GM23338 (cell line): ENCODE measurements at regions not wholly inside any gene's neighbourhood (a gene's known extent, or its start where the extent isn't known, plus 50 kb on each side); places are given as distances from the start of the nearest gene placed in this dataset.
"Not testable (repeated sequence)": the region's sequence is repeated elsewhere in the genome, so short reads cannot be mapped to it uniquely, and the experiment has no call there.

ENCODE experiments used
- ATAC-seq: fragments of 200-7000 bp; cut with Tn5 transposase; 3 replicates; pipeline ENCODE4 v1.9.1; 2020
- DNase-seq: peaks from one replicate; pipeline ENCODE4 v3.0.0-alpha.2; 2015; ENCODE audit warnings: low spot score
- H2AFZ ChIP-seq: fragments of 200-600 bp; sonication (generic); 2 replicates; pipeline ENCODE4 v1.8.0; 2016; ENCODE audit warnings: antibody characterized with exemption, mild to moderate bottlenecking, moderate library complexity
- H3F3A ChIP-seq: fragments of 200-600 bp; sonication (generic); replicated peaks from 2 replicates; pipeline ENCODE4 v1.8.0; 2017; ENCODE audit warnings: antibody characterized with exemption, mixed run types, low read depth
- H3K27ac ChIP-seq: fragments of 200-600 bp; sonication (generic); 2 replicates; pipeline ENCODE4 v1.6.1; 2016; ENCODE audit warnings: low read depth
- H3K27me3 ChIP-seq: fragments of 200-600 bp; sonication (generic); 2 replicates; pipeline ENCODE4 v1.8.0; 2016; ENCODE audit warnings: mild to moderate bottlenecking, mixed run types, moderate library complexity; ENCODE audit not compliant: insufficient read depth
- H3K36me3 ChIP-seq: fragments of 200-600 bp; sonication (generic); 2 replicates; pipeline ENCODE4 v1.8.0; 2016; ENCODE audit warnings: mild to moderate bottlenecking; ENCODE audit not compliant: insufficient read depth
- H3K4me1 ChIP-seq: fragments of 200-600 bp; sonication (generic); 2 replicates; pipeline ENCODE4 v1.8.0; 2016; ENCODE audit warnings: mild to moderate bottlenecking, moderate library complexity; ENCODE audit not compliant: insufficient read depth
- H3K4me2 ChIP-seq: fragments of 200-600 bp; sonication (generic); 2 replicates; pipeline ENCODE4 v1.7.1; 2017; ENCODE audit warnings: mixed run types
- H3K4me3 ChIP-seq: fragments of 200-600 bp; sonication (generic); 2 replicates; pipeline ENCODE4 v1.6.1; 2016; ENCODE audit warnings: mixed run types
- H3K79me2 ChIP-seq: fragments of 200-600 bp; sonication (generic); replicated peaks from 2 replicates; pipeline ENCODE4 v1.8.0; 2017; ENCODE audit warnings: mild to moderate bottlenecking; ENCODE audit not compliant: insufficient read depth
- H3K9me2 ChIP-seq: fragments of 200-600 bp; sonication (generic); 2 replicates; pipeline ENCODE4 v1.8.0; 2017; ENCODE audit not compliant: insufficient read depth
- H4K20me1 ChIP-seq: fragments of 200-600 bp; sonication (generic); replicated peaks from 2 replicates; pipeline ENCODE4 v1.8.0; 2017; ENCODE audit warnings: mild to moderate bottlenecking; ENCODE audit not compliant: insufficient read depth
- H3K27ac Mint-ChIP-seq: 2 replicates; pipeline ENCODE4 v1.8.0; 2020; ENCODE audit warnings: inconsistent platforms, mild to moderate bottlenecking, moderate library complexity, mixed read lengths
- H3K27me3 Mint-ChIP-seq: 3 replicates; pipeline ENCODE4 v1.8.0; 2022; ENCODE audit warnings: low read depth, mild to moderate bottlenecking, moderate library complexity, mixed read lengths, inconsistent platforms; ENCODE audit not compliant: insufficient read depth, poor library complexity
- H3K36me3 Mint-ChIP-seq: 3 replicates; pipeline ENCODE4 v1.8.0; 2021; ENCODE audit warnings: low read depth, mild to moderate bottlenecking, inconsistent platforms, moderate library complexity, mixed read lengths
- H3K4me1 Mint-ChIP-seq: 3 replicates; pipeline ENCODE4 v1.8.0; 2020; ENCODE audit warnings: mild to moderate bottlenecking, inconsistent platforms, mixed read lengths
- H3K4me3 Mint-ChIP-seq: 3 replicates; pipeline ENCODE4 v1.8.0; 2021; ENCODE audit warnings: moderate library complexity, mild to moderate bottlenecking, inconsistent platforms, mixed read lengths
- H3K9me3 Mint-ChIP-seq: 3 replicates; pipeline ENCODE4 v1.8.0; 2020; ENCODE audit warnings: moderate library complexity, mild to moderate bottlenecking, inconsistent platforms, mixed read lengths
- EZH2 ChIP-seq: fragments of 200-600 bp; sonication (generic); IDR thresholded peaks from one replicate; pipeline ENCODE4 v1.8.0; 2017; ENCODE audit warnings: antibody characterized with exemption, mild to moderate bottlenecking, low read depth; ENCODE audit not compliant: unreplicated experiment
- EZH2phosphoT487 ChIP-seq: fragments of 200-600 bp; sonication (generic); IDR thresholded peaks from one replicate; pipeline ENCODE4 v1.8.1; 2018; ENCODE audit warnings: antibody characterized with exemption; ENCODE audit not compliant: unreplicated experiment
- JUNB ChIP-seq: IDR thresholded peaks from one replicate; pipeline ENCODE4 v1.6.1; 2016; ENCODE audit warnings: antibody characterized with exemption; ENCODE audit not compliant: unreplicated experiment
- NANOG ChIP-seq: IDR thresholded peaks from 2 replicates; pipeline ENCODE4 v1.6.1; 2016; ENCODE audit warnings: antibody characterized with exemption, borderline replicate concordance
- ZNF114 ChIP-seq: fragments of 250-450 bp; sonication (Bioruptor Pico); IDR thresholded peaks from 2 replicates; pipeline ENCODE4 v1.5.0; 2020; ENCODE audit warnings: mild to moderate bottlenecking, moderate library complexity
- ZNF331 ChIP-seq: fragments of 250-450 bp; sonication (Bioruptor Pico); IDR thresholded peaks from 2 replicates; pipeline ENCODE4 v1.5.0; 2020; ENCODE audit warnings: low read depth, mild to moderate bottlenecking, moderate library complexity
- TF ChIP-seq, protein P1 (sequence below): fragments of 250-450 bp; sonication (Bioruptor Pico); IDR thresholded peaks from 2 replicates; pipeline ENCODE4 v1.5.0; 2020; ENCODE audit warnings: mild to moderate bottlenecking, moderate library complexity
- TF ChIP-seq, protein P2 (sequence below): IDR thresholded peaks from one replicate; pipeline ENCODE4 v1.6.1; 2018; ENCODE audit warnings: antibody characterized with exemption; ENCODE audit not compliant: unreplicated experiment
- TF ChIP-seq, protein P3 (sequence below): IDR thresholded peaks from 2 replicates; pipeline ENCODE4 v1.6.1; 2016; ENCODE audit warnings: antibody characterized with exemption

DNA sequence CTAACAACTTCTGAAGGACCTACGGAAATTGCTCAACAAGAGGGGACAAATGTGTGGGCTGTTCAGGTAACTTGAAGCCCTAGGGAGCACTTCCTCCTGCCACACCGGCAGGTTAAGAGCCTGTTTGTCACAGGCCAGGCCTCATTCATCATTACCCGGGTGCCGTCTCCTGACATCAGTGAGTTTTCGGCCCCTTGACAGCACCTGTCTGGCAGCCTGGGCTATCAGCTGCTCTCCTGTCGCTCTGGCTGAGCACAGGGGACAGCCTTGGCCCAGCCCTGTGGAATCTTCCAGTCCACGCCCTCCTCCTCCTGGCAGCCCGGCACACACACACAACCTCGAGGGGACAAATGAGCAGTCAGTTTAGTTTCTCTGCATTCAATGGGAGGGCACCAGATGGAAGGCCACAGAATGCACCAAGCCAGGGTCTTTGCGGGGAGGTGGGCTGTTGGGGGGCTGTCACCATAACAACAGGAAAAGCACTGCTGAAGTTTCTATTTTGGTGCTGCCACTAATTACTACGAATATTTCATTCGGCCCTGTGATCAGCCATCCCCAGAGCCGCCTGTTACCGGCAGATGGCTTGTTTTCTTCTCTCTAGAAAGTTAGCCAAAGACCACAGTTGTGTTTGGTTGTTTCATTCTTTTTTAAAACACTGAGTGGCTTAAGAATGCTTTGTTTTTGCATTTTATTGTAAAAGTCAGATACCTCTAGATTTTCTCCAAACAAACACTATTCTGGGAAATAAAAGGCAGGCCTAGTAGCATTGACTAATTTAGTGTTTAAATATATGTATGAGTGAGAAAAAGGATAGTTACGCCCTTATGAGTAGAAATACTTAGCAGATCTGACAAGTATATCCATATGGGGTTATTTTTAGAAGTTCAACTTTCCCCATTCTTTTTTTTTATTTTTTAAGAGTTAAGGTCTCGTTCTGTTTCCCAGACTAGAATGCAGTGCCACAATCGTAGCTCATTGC is 189.9 kb upstream of the NDUFV2 start (continued):
- TF ChIP-seq, protein P1, sequence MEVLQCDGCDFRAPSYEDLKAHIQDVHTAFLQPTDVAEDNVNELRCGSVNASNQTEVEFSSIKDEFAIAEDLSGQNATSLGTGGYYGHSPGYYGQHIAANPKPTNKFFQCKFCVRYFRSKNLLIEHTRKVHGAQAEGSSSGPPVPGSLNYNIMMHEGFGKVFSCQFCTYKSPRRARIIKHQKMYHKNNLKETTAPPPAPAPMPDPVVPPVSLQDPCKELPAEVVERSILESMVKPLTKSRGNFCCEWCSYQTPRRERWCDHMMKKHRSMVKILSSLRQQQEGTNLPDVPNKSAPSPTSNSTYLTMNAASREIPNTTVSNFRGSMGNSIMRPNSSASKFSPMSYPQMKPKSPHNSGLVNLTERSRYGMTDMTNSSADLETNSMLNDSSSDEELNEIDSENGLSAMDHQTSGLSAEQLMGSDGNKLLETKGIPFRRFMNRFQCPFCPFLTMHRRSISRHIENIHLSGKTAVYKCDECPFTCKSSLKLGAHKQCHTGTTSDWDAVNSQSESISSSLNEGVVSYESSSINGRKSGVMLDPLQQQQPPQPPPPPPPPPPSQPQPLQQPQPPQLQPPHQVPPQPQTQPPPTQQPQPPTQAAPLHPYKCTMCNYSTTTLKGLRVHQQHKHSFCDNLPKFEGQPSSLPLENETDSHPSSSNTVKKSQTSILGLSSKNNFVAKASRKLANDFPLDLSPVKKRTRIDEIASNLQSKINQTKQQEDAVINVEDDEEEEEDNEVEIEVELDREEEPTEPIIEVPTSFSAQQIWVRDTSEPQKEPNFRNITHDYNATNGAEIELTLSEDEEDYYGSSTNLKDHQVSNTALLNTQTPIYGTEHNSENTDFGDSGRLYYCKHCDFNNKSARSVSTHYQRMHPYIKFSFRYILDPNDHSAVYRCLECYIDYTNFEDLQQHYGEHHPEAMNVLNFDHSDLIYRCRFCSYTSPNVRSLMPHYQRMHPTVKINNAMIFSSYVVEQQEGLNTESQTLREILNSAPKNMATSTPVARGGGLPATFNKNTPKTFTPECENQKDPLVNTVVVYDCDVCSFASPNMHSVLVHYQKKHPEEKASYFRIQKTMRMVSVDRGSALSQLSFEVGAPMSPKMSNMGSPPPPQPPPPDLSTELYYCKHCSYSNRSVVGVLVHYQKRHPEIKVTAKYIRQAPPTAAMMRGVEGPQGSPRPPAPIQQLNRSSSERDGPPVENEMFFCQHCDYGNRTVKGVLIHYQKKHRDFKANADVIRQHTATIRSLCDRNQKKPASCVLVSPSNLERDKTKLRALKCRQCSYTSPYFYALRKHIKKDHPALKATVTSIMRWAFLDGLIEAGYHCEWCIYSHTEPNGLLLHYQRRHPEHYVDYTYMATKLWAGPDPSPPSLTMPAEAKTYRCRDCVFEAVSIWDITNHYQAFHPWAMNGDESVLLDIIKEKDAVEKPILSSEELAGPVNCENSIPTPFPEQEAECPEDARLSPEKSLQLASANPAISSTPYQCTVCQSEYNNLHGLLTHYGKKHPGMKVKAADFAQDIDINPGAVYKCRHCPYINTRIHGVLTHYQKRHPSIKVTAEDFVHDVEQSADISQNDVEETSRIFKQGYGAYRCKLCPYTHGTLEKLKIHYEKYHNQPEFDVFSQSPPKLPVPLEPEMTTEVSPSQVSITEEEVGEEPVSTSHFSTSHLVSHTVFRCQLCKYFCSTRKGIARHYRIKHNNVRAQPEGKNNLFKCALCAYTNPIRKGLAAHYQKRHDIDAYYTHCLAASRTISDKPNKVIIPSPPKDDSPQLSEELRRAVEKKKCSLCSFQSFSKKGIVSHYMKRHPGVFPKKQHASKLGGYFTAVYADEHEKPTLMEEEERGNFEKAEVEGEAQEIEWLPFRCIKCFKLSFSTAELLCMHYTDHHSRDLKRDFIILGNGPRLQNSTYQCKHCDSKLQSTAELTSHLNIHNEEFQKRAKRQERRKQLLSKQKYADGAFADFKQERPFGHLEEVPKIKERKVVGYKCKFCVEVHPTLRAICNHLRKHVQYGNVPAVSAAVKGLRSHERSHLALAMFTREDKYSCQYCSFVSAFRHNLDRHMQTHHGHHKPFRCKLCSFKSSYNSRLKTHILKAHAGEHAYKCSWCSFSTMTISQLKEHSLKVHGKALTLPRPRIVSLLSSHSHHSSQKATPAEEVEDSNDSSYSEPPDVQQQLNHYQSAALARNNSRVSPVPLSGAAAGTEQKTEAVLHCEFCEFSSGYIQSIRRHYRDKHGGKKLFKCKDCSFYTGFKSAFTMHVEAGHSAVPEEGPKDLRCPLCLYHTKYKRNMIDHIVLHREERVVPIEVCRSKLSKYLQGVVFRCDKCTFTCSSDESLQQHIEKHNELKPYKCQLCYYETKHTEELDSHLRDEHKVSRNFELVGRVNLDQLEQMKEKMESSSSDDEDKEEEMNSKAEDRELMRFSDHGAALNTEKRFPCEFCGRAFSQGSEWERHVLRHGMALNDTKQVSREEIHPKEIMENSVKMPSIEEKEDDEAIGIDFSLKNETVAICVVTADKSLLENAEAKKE: no peak
- TF ChIP-seq EZH2phosphoT487 (no peak), ZNF114 (no peak), NANOG (no peak), EZH2 (no peak), ZNF331 (CRISPR knock-in tag) (no peak), JUNB (no peak)
- TF ChIP-seq, protein P2, sequence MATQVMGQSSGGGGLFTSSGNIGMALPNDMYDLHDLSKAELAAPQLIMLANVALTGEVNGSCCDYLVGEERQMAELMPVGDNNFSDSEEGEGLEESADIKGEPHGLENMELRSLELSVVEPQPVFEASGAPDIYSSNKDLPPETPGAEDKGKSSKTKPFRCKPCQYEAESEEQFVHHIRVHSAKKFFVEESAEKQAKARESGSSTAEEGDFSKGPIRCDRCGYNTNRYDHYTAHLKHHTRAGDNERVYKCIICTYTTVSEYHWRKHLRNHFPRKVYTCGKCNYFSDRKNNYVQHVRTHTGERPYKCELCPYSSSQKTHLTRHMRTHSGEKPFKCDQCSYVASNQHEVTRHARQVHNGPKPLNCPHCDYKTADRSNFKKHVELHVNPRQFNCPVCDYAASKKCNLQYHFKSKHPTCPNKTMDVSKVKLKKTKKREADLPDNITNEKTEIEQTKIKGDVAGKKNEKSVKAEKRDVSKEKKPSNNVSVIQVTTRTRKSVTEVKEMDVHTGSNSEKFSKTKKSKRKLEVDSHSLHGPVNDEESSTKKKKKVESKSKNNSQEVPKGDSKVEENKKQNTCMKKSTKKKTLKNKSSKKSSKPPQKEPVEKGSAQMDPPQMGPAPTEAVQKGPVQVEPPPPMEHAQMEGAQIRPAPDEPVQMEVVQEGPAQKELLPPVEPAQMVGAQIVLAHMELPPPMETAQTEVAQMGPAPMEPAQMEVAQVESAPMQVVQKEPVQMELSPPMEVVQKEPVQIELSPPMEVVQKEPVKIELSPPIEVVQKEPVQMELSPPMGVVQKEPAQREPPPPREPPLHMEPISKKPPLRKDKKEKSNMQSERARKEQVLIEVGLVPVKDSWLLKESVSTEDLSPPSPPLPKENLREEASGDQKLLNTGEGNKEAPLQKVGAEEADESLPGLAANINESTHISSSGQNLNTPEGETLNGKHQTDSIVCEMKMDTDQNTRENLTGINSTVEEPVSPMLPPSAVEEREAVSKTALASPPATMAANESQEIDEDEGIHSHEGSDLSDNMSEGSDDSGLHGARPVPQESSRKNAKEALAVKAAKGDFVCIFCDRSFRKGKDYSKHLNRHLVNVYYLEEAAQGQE: no peak
- TF ChIP-seq, protein P3, sequence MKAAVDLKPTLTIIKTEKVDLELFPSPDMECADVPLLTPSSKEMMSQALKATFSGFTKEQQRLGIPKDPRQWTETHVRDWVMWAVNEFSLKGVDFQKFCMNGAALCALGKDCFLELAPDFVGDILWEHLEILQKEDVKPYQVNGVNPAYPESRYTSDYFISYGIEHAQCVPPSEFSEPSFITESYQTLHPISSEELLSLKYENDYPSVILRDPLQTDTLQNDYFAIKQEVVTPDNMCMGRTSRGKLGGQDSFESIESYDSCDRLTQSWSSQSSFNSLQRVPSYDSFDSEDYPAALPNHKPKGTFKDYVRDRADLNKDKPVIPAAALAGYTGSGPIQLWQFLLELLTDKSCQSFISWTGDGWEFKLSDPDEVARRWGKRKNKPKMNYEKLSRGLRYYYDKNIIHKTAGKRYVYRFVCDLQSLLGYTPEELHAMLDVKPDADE: no peak

DNA sequence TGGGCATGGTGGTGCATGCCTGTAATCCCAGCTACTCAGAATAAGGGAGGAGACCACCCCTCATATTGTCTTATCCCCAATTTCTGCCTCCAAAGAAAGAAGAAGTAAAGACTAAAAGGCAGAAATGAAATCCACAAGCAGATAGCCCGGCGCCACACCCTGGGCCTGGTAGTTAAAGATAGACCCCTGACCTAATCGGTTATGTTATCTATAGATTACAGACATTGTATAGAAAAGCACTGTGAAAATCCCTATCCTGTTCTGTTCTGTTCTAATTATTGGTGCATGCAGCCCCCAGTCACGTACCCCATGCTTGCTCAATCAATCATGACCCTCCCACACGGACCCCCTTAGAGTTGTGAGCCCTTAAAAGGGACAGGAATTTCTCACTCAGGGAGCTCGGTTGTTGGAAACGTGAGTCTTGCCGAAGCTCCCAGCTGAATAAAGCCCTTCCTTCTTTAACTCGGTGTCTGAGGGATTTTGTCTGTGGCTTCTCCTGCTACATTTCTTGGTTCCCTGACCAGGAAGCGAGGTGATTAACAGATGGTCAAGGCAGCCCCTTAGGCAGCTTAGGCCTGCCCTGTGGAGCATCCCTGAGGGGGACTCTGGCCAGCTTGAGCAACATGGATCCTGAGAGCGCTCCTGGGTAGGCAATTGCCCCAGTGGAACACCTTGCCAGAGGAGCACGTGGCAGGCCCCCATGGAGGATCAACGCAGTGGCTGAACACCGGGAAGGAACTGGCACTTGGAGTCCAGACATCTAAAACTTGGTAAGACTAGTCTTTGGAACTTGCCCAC is 188.7 kb upstream of the NDUFV2 start:
- not testable (repeated sequence) for H3K79me2 ChIP-seq, H3K36me3 ChIP-seq, H3K4me3 Mint-ChIP-seq, DNase-seq, H3F3A ChIP-seq, H4K20me1 ChIP-seq, H3K4me1 Mint-ChIP-seq, ATAC-seq, H2AFZ ChIP-seq, H3K27me3 Mint-ChIP-seq, H3K27ac ChIP-seq, H3K4me1 ChIP-seq, H3K4me3 ChIP-seq, H3K4me2 ChIP-seq, H3K27me3 ChIP-seq, H3K27ac Mint-ChIP-seq, H3K9me2 ChIP-seq
- peaks cover 46% of the 10 kb centered on the region for H3K9me3 Mint-ChIP-seq
- peaks cover 26% of the 10 kb centered on the region for H3K36me3 Mint-ChIP-seq
